ENCODE measurements at regions not wholly inside any gene's neighbourhood (a gene's known extent, or its start where the extent isn't known, plus 50 kb on each side); places are given as distances from the start of the nearest gene placed in this dataset.
A peak's percentile ranks its signal among the peaks of the same experiment; 100 is the strongest.

DNA sequence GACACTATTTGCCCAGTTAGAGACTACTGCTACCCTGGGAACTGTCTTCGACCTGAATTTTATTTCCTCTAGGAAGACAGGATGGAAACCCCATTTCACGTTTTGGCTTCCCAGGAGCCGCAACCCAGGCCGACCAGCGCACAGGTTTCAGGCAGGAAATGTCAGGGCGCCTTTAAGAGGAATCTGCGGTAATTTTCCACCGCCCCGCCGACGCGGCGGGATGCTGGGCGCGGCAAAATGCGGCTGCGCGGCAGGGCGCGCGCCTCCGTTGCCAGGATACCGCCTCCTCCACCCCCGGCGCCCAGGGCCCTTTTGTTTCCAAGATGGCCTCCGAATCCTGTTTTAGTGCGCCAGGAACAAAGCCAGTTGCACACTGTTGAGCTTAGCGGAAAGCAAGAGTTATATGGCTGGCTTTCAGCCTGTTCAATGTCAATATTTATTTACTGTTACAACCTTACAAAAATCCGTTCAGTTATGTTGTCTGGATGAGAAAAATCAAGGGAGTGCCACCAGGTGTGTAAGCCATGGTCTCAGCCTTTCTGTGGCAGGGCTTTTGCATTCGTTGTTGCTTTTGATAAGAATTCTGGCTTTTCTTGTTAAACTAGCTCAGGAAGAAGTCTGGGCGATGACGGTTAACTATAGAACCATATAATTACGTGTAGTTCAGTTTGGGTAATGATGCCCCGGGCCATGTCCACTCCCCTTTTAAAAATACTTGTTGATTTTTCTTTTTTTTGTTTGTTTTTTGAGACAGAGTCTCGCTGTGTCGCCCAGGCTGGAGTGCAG, 79.7 kb upstream of the CHD2 start (continued):
- TF ChIP-seq SRF (IDR thresholded peaks at IDR 0.05; ENCODE audit: low read depth in 2 of 2, low read length in 2 of 2) (no peak), SMAD1 (IDR thresholded peaks at IDR 0.05; ENCODE audit: low read depth, partially characterized antibody) (peak; percentile 2), MTA2 (IDR thresholded peaks at IDR 0.05; ENCODE audit: low read depth) (peak; percentile 8; the same call in 1 of the 2 replicates), TARDBP (IDR thresholded peaks at IDR 0.05; ENCODE audit: borderline replicate concordance) (no peak), CHD4 (IDR thresholded peaks at IDR 0.05) (no peak), IRF4 (IDR thresholded peaks at IDR 0.05; ENCODE audit: low read depth, low read length) (no peak), NFYA (IDR thresholded peaks at IDR 0.05; ENCODE audit: borderline replicate concordance, low read depth, low read length) (no peak), EGR1 (IDR thresholded peaks at IDR 0.05; ENCODE audit: borderline replicate concordance in 1 of 2, low read depth in 2 of 2, low read length in 2 of 2) (peak in 1 of 2 experiments; percentile 86; a peak in 2 of 3 replicates), STAT3 (IDR thresholded peaks at IDR 0.05; ENCODE audit: low read depth, low read length) (no peak), PBX3 (IDR thresholded peaks at IDR 0.05; ENCODE audit: insufficient replicate concordance, low read depth, low read length) (no peak), CBFB (IDR thresholded peaks at IDR 0.05; ENCODE audit: low read depth) (no peak), SP1 (IDR thresholded peaks at IDR 0.05; ENCODE audit: low read depth, low read length) (peak; percentile 35), CBX5 (IDR thresholded peaks at IDR 0.05; ENCODE audit: low read depth) (no peak), ATF2 (IDR thresholded peaks at IDR 0.05; ENCODE audit: low read length) (no peak)
- TF ChIP-seq, protein P1, sequence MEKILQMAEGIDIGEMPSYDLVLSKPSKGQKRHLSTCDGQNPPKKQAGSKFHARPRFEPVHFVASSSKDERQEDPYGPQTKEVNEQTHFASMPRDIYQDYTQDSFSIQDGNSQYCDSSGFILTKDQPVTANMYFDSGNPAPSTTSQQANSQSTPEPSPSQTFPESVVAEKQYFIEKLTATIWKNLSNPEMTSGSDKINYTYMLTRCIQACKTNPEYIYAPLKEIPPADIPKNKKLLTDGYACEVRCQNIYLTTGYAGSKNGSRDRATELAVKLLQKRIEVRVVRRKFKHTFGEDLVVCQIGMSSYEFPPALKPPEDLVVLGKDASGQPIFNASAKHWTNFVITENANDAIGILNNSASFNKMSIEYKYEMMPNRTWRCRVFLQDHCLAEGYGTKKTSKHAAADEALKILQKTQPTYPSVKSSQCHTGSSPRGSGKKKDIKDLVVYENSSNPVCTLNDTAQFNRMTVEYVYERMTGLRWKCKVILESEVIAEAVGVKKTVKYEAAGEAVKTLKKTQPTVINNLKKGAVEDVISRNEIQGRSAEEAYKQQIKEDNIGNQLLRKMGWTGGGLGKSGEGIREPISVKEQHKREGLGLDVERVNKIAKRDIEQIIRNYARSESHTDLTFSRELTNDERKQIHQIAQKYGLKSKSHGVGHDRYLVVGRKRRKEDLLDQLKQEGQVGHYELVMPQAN (conservative IDR thresholded peaks at IDR 0.05): no peak; the same call in 1 of the 2 replicates
- TF ChIP-seq, protein P2, sequence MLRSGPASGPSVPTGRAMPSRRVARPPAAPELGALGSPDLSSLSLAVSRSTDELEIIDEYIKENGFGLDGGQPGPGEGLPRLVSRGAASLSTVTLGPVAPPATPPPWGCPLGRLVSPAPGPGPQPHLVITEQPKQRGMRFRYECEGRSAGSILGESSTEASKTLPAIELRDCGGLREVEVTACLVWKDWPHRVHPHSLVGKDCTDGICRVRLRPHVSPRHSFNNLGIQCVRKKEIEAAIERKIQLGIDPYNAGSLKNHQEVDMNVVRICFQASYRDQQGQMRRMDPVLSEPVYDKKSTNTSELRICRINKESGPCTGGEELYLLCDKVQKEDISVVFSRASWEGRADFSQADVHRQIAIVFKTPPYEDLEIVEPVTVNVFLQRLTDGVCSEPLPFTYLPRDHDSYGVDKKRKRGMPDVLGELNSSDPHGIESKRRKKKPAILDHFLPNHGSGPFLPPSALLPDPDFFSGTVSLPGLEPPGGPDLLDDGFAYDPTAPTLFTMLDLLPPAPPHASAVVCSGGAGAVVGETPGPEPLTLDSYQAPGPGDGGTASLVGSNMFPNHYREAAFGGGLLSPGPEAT (IDR thresholded peaks at IDR 0.05; ENCODE audit: low read depth): peak; percentile 83
- TF ChIP-seq, protein P3, sequence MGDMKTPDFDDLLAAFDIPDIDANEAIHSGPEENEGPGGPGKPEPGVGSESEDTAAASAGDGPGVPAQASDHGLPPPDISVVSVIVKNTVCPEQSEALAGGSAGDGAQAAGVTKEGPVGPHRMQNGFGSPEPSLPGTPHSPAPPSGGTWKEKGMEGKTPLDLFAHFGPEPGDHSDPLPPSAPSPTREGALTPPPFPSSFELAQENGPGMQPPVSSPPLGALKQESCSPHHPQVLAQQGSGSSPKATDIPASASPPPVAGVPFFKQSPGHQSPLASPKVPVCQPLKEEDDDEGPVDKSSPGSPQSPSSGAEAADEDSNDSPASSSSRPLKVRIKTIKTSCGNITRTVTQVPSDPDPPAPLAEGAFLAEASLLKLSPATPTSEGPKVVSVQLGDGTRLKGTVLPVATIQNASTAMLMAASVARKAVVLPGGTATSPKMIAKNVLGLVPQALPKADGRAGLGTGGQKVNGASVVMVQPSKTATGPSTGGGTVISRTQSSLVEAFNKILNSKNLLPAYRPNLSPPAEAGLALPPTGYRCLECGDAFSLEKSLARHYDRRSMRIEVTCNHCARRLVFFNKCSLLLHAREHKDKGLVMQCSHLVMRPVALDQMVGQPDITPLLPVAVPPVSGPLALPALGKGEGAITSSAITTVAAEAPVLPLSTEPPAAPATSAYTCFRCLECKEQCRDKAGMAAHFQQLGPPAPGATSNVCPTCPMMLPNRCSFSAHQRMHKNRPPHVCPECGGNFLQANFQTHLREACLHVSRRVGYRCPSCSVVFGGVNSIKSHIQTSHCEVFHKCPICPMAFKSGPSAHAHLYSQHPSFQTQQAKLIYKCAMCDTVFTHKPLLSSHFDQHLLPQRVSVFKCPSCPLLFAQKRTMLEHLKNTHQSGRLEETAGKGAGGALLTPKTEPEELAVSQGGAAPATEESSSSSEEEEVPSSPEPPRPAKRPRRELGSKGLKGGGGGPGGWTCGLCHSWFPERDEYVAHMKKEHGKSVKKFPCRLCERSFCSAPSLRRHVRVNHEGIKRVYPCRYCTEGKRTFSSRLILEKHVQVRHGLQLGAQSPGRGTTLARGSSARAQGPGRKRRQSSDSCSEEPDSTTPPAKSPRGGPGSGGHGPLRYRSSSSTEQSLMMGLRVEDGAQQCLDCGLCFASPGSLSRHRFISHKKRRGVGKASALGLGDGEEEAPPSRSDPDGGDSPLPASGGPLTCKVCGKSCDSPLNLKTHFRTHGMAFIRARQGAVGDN (IDR thresholded peaks at IDR 0.05): peak; percentile 54; the same call in 1 of the 2 replicates
- TF ChIP-seq, protein P4, sequence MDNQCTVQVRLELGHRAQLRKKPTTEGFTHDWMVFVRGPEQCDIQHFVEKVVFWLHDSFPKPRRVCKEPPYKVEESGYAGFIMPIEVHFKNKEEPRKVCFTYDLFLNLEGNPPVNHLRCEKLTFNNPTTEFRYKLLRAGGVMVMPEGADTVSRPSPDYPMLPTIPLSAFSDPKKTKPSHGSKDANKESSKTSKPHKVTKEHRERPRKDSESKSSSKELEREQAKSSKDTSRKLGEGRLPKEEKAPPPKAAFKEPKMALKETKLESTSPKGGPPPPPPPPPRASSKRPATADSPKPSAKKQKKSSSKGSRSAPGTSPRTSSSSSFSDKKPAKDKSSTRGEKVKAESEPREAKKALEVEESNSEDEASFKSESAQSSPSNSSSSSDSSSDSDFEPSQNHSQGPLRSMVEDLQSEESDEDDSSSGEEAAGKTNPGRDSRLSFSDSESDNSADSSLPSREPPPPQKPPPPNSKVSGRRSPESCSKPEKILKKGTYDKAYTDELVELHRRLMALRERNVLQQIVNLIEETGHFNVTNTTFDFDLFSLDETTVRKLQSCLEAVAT (IDR thresholded peaks at IDR 0.05): no peak
